Thymus (tissue), 11 donors: ENCODE measurements at regions not wholly inside any gene's neighbourhood (a gene's known extent, or its start where the extent isn't known, plus 50 kb on each side); places are given as distances from the start of the nearest gene placed in this dataset.
A peak's percentile ranks its signal among the peaks of the same experiment; 100 is the strongest.
"Not testable (repeated sequence)": the region's sequence is repeated elsewhere in the genome, so short reads cannot be mapped to it uniquely, and the experiment has no call there.

Experiments used
- DNase-seq, 9 donors: peaks; one replicate each; pipeline ENCODE4 v3.0.0-alpha.2; 2013; ENCODE audit warnings: low spot score in 9 of 9, low read depth in 6 of 9, missing footprints in 1 of 9
- H3K27ac ChIP-seq, 2 donors: one replicate each; pipeline ENCODE4 v1.5.1; 2013; ENCODE audit warnings: control low read depth in 1 of 2, low read depth in 1 of 2, low read length in 1 of 2, mild to moderate bottlenecking in 1 of 2, moderate library complexity in 1 of 2
- H3K27me3 ChIP-seq, 2 donors: one replicate each; pipeline ENCODE4 v1.5.1; 2013; ENCODE audit warnings: low read length in 1 of 2; ENCODE audit not compliant: control insufficient read depth in 2 of 2, insufficient read depth in 1 of 2
- H3K36me3 ChIP-seq, 2 donors: one replicate each; pipeline ENCODE4 v1.5.1; 2013; ENCODE audit warnings: low read length in 1 of 2, mild to moderate bottlenecking in 1 of 2, moderate library complexity in 1 of 2; ENCODE audit not compliant: control insufficient read depth in 2 of 2, insufficient read depth in 2 of 2
- H3K4me1 ChIP-seq, 2 donors: one replicate each; pipeline ENCODE4 v1.5.1; 2013; ENCODE audit warnings: low read length in 2 of 2; ENCODE audit not compliant: control insufficient read depth in 2 of 2, insufficient read depth in 2 of 2
- H3K4me3 ChIP-seq, 2 donors: one replicate each; pipeline ENCODE4 v1.5.1; 2013; ENCODE audit warnings: low read length in 2 of 2, control low read depth in 1 of 2, mild to moderate bottlenecking in 1 of 2
- H3K9me3 ChIP-seq, 2 donors: one replicate each; pipeline ENCODE4 v1.5.1; 2013; ENCODE audit warnings: low read length in 1 of 2, mild to moderate bottlenecking in 1 of 2; ENCODE audit not compliant: control insufficient read depth in 2 of 2, insufficient read depth in 1 of 2
- WGBS: extraction: QIAGEN DNeasy Blood & Tissue Kit; methylation state at CpG from one replicate; pipeline ENCODE4 v1.1.7; 2013; 5-methylcytosine and 5-hydroxymethylcytosine counted together
- donor health status: healthy.

DNA sequence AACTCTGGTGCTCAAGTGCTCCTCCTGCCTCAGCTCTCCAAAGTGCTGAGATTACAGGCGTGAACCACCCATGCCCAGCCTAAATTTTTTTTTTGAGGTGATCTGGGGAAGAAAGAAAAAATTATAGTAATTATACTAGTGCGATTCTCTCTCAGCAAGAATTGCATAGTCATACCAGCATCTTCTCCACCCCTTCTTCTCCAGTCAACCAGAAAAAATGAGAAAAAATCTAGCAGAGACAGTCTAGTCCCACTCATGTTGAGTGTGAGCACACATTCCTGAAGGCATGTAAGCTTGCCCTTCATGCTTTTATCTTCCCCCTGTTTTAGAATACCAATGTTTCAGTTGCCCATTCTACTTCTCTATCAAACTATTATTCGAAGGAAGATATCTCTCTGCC, 207.6 kb downstream of the S1PR1 start:
- WGBS: 93% methylated on average over 3 of the region's 3 CpGs
- H3K27ac ChIP-seq: no peak overlapping the region
- H3K36me3 ChIP-seq: no peaks in the 10 kb centered on the region
- H3K4me3 ChIP-seq: no peak overlapping the region
- H3K27me3 ChIP-seq: no peaks in the 10 kb centered on the region
- no peaks in the 10 kb centered on the region for H3K9me3 ChIP-seq
- peaks cover 0 to 6% of the 10 kb centered on the region in 2 donors for H3K4me1 ChIP-seq
- no peak for DNase-seq

DNA sequence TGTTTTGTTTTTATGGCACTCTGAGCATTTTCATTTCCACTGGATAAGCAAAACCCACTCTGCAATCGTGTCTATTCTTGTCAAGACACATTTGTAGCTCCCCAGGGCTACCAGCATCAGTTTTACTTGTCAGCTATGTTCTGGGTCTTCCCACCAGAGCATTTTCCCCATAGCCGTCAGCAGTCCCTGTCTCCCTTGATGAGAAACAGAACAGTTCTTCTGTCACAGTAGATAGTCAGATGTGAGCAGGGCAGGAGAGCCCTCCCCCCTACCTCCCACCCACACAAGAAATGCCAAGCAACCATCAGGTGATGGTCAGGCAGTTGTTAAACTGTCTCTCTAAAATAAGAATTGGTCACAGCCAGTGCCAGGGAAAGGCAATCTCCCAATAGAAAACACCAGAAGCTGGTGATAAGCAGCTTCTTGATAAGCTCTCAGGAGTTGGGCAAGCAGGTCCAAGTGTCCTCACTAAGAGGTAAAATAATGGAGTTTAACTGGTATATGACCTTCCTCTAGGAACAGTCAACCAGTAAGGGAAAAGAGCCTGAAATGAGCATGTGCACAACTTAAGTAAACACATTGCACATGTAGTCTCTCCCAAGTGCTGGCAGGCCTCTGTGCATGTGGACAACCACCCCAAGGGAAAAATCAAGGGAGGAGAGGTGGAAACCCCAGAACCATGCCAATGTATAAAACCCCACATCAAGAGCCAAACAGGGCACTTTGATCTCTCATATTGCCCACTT, 208.2 kb downstream of the S1PR1 start:
- peaks cover 0 to 1% of the 10 kb centered on the region in 2 donors for H3K4me1 ChIP-seq
- no peak overlapping the region for H3K27ac ChIP-seq
- 86% methylated on average over 2 of the region's 2 CpGs for WGBS
- H3K9me3 ChIP-seq: no peaks in the 10 kb centered on the region
- H3K36me3 ChIP-seq: no peaks in the 10 kb centered on the region
- DNase-seq: no peak
- no peak overlapping the region for H3K4me3 ChIP-seq
- no peaks in the 10 kb centered on the region for H3K27me3 ChIP-seq

DNA sequence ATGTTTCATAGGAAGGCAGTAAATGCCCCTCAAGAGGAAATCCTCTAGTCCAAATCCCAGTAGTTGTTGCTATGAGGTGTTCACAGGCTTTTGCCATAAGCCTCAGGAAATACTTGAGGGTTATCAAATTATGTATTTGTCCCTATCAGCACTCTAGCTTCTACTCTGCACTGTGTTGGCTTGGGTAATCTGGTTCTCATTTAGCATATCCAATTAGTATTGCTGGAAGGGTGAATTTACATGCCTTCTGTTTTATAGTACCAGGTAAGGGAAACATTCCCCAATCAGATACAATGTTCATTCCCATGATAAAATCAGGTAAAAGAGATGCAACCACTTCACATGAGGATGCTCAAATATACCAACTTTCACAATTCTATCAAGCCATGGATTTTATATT, 211.2 kb downstream of the S1PR1 start:
- peaks cover 4 to 7% of the 10 kb centered on the region in 2 donors for H3K4me1 ChIP-seq
- H3K36me3 ChIP-seq: no peaks in the 10 kb centered on the region
- no peak for DNase-seq
- H3K27me3 ChIP-seq: no peaks in the 10 kb centered on the region
- no peak overlapping the region for H3K27ac ChIP-seq
- no peak overlapping the region for H3K4me3 ChIP-seq
- H3K9me3 ChIP-seq: peaks cover 0 to 6% of the 10 kb centered on the region in 2 donors

DNA sequence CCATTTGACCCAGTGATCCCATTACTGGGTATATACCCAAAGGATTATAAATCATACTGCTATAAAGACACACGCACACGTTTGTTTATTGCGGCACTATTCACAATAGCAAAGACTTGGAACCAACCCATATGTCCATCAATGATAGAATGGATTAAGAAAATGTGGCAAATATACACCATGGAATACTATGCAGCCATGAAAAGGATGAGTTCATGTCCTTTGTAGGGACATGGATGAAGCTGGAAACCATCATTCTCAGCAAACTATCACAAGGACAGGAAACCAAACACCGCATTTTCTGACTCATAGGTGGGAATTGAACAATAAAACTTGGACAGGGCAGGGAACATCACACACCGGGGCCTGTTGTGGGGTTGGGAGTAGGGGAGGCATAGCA, 213.9 kb downstream of the S1PR1 start:
- not testable (repeated sequence) for H3K27me3 ChIP-seq, H3K9me3 ChIP-seq, DNase-seq, H3K27ac ChIP-seq, H3K4me3 ChIP-seq, H3K36me3 ChIP-seq
- peaks cover 22 to 34% of the 10 kb centered on the region in 2 donors for H3K4me1 ChIP-seq
- 99% methylated on average over 5 of the region's 5 CpGs for WGBS

DNA sequence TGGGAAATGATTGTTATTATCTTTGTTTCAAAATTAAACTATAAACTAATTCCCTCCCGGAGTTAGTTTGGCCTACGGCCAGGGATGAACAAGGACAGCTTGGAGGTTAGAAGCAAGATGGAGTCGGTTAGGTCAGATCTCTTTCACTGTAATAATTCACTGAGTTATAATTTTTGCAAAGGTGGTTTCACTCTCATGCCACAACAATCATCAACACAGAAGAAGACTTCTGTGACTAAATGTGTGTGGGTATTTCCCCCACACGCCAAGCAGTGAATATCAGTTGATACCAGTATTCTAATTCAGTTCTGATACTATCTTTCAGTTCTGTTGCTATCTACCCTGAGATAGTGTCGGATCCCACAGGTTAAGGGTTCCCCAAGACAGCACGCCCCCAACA, 215.1 kb downstream of the S1PR1 start:
- H3K36me3 ChIP-seq: no peaks in the 10 kb centered on the region
- H3K4me3 ChIP-seq: no peak overlapping the region
- WGBS: 86% methylated on average over 6 of the region's 6 CpGs
- DNase-seq: no peak
- H3K4me1 ChIP-seq: peaks cover 22 to 35% of the 10 kb centered on the region in 2 donors
- H3K9me3 ChIP-seq: peaks cover 0 to 7% of the 10 kb centered on the region in 2 donors
- no peak overlapping the region for H3K27ac ChIP-seq
- H3K27me3 ChIP-seq: no peaks in the 10 kb centered on the region

DNA sequence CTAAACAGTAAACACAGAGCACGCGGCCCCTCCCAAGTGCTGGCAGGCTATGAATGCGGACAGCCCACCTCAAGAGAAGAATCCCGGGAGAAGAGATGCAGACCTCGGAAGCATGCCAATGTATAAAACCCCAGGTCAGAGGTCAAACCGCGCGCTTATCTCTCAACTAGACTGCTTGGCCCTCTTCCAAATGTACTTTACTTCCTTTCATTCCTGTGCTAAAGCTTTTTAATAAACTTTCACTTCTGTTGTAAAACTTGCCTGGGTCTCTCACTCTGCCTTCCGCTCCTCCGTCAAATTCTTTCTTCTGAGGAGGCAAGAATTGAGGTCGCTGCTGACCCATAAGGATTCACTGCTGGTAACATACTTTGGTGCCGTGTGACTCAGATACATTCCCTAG, 216.0 kb downstream of the S1PR1 start:
- Histone ChIP-seq H3K4me3 (no peak overlapping the region), H3K27me3 (no peaks in the 10 kb centered on the region), H3K36me3 (no peaks in the 10 kb centered on the region), H3K4me1 (peaks cover 22 to 35% of the 10 kb centered on the region in 2 donors), H3K9me3 (peaks cover 0 to 7% of the 10 kb centered on the region in 2 donors), H3K27ac (no peak overlapping the region)
- WGBS: 93% methylated on average over 12 of the region's 12 CpGs
- no peak for DNase-seq

DNA sequence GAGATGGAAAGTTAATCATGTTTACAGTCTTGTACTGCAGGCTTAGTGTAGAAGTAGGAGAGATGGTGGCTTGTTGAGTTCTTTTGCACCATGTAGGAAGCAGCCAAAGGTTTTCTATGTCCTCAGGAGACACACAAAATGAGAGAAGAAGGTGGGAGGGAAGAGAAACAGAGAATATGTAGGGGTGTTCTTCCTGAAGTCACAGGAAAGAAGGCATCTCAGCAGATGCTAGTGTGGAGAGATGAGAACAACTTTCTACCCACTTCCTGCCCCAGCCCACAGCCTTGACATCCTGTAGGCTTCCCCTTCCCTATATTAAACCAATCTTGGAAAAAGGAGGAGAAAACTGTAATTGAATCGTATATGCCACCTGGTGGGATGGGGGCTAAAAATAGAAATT, 217.0 kb downstream of the S1PR1 start:
- WGBS: 4% methylated on average over 1 of the region's 1 CpG
- no peaks in the 10 kb centered on the region for H3K27me3 ChIP-seq
- H3K4me1 ChIP-seq: peaks cover 22 to 35% of the 10 kb centered on the region in 2 donors
- no peaks in the 10 kb centered on the region for H3K36me3 ChIP-seq
- peaks cover 0 to 7% of the 10 kb centered on the region in 2 donors for H3K9me3 ChIP-seq
- DNase-seq: peak in 6 of 9 donors; percentile 31 to 79 (median 54)
- peak overlapping the region; percentile 69 to 87 for H3K27ac ChIP-seq
- no peak overlapping the region for H3K4me3 ChIP-seq

DNA sequence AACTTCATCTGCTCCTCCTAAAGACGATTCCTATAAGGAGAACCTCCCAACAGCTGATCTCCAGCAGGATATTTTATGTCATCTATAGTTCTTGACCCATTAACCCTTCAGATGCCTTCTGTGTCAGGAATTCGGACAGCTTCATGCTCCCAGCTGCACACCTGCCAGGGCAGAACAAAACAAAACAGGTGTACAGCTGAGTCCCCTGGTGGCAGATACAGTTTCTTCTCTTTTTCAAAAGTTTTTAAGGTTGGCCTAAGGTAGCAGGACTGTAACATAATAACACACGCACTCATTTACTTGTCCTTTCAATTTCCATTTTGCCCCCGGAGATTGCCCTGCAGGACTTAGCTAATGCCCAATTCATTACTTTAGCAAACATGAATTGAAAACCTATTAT, 218.3 kb downstream of the S1PR1 start:
- no peaks in the 10 kb centered on the region for H3K36me3 ChIP-seq
- H3K27ac ChIP-seq: no peak overlapping the region
- peak in 3 of 9 donors; percentile 19 to 63 (median 35) for DNase-seq
- peaks cover 22 to 35% of the 10 kb centered on the region in 2 donors for H3K4me1 ChIP-seq
- no peak overlapping the region for H3K4me3 ChIP-seq
- 82% methylated on average over 4 of the region's 4 CpGs for WGBS
- no peaks in the 10 kb centered on the region for H3K27me3 ChIP-seq
- H3K9me3 ChIP-seq: peaks cover 0 to 7% of the 10 kb centered on the region in 2 donors

DNA sequence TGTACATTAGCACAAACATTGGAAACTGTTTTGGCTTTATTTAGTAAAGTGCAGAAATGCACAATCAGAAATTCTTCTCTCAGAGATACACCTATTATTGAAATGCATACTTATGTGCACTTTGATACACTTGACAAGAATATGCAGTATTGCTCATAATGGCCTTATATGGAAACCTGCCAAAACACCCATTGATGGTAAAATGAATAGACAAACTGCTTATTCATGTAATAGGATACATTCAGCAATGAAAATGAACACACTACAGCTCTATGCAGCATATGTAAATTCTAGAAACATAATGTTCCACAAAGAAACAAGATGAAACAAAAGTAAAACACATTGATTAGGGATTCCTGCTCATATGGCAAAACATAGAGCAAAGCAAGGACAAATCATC, 223.9 kb downstream of the S1PR1 start:
- no peak for DNase-seq
- no peaks in the 10 kb centered on the region for H3K9me3 ChIP-seq
- no peaks in the 10 kb centered on the region for H3K36me3 ChIP-seq
- H3K4me3 ChIP-seq: no peak overlapping the region
- H3K4me1 ChIP-seq: peaks cover 0 to under 1% of the 10 kb centered on the region in 2 donors
- no peak overlapping the region for H3K27ac ChIP-seq
- H3K27me3 ChIP-seq: no peaks in the 10 kb centered on the region
